Peyer's patch (tissue), 4 donors: ENCODE measurements at regions not wholly inside any gene's neighbourhood (a gene's known extent, or its start where the extent isn't known, plus 50 kb on each side); places are given as distances from the start of the nearest gene placed in this dataset.

Source experiments
- CTCF ChIP-seq, 6 experiments: fragments of 450-650 bp in 4 of 6; fragments of 200-600 bp in 2 of 6; sonication (generic) in 1 of 6; IDR thresholded peaks; one replicate each; pipeline ENCODE4 v1.5.1; 2017 to 2019; ENCODE audit warnings: antibody characterized with exemption in 6 of 6, mild to moderate bottlenecking in 3 of 6, moderate library complexity in 1 of 6
- POLR2A ChIP-seq, 2 donors: fragments of 450-650 bp; IDR thresholded peaks; one replicate each; pipeline ENCODE4 v1.5.1; 2017; ENCODE audit warnings: antibody characterized with exemption in 2 of 2, mild to moderate bottlenecking in 2 of 2, moderate library complexity in 2 of 2

DNA sequence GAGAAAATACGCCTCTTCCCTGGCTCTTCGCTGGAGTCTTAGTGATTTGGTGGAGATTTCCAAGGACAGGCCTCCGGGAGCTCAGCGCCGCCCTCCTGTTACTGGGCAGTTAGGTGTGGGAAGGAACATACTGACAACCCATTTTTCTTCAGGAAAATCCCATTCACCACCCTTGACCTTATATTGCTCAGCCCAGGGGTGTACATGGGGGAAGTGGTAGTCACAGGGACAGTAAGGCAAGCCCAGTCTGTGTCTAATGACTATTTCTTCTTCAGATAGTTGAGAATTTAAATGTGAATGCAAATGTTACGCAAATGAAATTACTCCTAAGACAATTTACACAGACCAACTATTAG lies 119.4 kb downstream of the UQCRFS1 start:
- no peak for TF ChIP-seq POLR2A (IDR thresholded peaks at IDR 0.05)
- TF ChIP-seq CTCF (IDR thresholded peaks at IDR 0.05): no peak
